ENCODE measurements at regions not wholly inside any gene's neighbourhood (a gene's known extent, or its start where the extent isn't known, plus 50 kb on each side); places are given as distances from the start of the nearest gene placed in this dataset.

DNA sequence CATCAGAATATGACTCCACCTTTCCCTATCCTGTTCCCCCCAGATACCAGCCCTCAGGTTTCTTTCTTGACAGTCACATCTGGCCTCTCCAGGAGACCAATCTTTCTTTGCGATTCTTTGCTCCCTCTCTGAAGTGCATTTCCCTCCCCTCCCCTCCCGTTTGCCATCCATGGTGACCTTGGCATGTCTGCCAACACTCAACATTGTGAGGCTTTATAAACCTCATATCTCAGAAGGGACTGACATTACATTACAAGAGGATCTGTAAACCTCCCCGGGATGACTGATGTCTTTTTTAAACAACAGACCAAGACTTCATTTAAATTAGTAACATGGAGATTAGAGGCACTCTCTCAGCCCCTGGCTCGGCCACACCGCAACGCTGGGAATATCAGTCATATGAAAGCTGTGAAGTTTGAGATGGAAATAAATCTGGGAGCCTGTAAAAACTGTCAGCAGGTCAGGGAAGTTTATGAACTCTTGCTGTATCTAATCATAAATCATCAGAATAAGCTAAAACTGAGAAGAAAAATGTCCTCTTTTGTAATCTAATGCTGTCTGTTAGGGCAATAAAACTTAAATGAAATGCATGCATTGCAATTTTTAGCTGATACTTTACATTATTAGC, 401.7 kb upstream of the PROX1 start:
- H3F3A ChIP-seq (ENCODE audit: insufficient read depth, low read length, poor library complexity, severe bottlenecking), result no peaks in the 10 kb centered on the region
- no peaks in the 10 kb centered on the region for H3K9me2 ChIP-seq (ENCODE audit: insufficient read depth, low read length)
- no peak overlapping the region for H3K27ac ChIP-seq (ENCODE audit: low read length)
- no peak overlapping the region for H3K9ac ChIP-seq (ENCODE audit: low read length)
- H3K36me3 ChIP-seq (ENCODE audit: insufficient read depth, low read length), result no peaks in the 10 kb centered on the region
- no peak overlapping the region for H2AFZ ChIP-seq (ENCODE audit: low read depth, low read length)
- no peaks in the 10 kb centered on the region for H3K79me2 ChIP-seq (replicated peaks; ENCODE audit: insufficient read depth, low read length)
- H3K4me3 ChIP-seq (ENCODE audit: low read length), result no peak overlapping the region
- no peak for TF ChIP-seq RAD21 (conservative IDR thresholded peaks at IDR 0.05)
- TF ChIP-seq, protein P1, sequence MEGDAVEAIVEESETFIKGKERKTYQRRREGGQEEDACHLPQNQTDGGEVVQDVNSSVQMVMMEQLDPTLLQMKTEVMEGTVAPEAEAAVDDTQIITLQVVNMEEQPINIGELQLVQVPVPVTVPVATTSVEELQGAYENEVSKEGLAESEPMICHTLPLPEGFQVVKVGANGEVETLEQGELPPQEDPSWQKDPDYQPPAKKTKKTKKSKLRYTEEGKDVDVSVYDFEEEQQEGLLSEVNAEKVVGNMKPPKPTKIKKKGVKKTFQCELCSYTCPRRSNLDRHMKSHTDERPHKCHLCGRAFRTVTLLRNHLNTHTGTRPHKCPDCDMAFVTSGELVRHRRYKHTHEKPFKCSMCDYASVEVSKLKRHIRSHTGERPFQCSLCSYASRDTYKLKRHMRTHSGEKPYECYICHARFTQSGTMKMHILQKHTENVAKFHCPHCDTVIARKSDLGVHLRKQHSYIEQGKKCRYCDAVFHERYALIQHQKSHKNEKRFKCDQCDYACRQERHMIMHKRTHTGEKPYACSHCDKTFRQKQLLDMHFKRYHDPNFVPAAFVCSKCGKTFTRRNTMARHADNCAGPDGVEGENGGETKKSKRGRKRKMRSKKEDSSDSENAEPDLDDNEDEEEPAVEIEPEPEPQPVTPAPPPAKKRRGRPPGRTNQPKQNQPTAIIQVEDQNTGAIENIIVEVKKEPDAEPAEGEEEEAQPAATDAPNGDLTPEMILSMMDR (IDR thresholded peaks at IDR 0.05; ENCODE audit: poor library complexity, severe bottlenecking), result no peak
- no peak for TF ChIP-seq EZH2 (IDR thresholded peaks at IDR 0.05; ENCODE audit: borderline replicate concordance, insufficient read depth, low read length, poor library complexity, severe bottlenecking)
- no peak for TF ChIP-seq POLR2AphosphoS5 (IDR thresholded peaks at IDR 0.05)
- no peak for TF ChIP-seq EP300 (conservative IDR thresholded peaks at IDR 0.05; ENCODE audit: poor library complexity, severe bottlenecking)
- TF ChIP-seq MXI1 (conservative IDR thresholded peaks at IDR 0.05; ENCODE audit: poor library complexity, severe bottlenecking), result no peak
- TF ChIP-seq, protein P2, sequence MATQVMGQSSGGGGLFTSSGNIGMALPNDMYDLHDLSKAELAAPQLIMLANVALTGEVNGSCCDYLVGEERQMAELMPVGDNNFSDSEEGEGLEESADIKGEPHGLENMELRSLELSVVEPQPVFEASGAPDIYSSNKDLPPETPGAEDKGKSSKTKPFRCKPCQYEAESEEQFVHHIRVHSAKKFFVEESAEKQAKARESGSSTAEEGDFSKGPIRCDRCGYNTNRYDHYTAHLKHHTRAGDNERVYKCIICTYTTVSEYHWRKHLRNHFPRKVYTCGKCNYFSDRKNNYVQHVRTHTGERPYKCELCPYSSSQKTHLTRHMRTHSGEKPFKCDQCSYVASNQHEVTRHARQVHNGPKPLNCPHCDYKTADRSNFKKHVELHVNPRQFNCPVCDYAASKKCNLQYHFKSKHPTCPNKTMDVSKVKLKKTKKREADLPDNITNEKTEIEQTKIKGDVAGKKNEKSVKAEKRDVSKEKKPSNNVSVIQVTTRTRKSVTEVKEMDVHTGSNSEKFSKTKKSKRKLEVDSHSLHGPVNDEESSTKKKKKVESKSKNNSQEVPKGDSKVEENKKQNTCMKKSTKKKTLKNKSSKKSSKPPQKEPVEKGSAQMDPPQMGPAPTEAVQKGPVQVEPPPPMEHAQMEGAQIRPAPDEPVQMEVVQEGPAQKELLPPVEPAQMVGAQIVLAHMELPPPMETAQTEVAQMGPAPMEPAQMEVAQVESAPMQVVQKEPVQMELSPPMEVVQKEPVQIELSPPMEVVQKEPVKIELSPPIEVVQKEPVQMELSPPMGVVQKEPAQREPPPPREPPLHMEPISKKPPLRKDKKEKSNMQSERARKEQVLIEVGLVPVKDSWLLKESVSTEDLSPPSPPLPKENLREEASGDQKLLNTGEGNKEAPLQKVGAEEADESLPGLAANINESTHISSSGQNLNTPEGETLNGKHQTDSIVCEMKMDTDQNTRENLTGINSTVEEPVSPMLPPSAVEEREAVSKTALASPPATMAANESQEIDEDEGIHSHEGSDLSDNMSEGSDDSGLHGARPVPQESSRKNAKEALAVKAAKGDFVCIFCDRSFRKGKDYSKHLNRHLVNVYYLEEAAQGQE (IDR thresholded peaks at IDR 0.05; ENCODE audit: borderline replicate concordance), result no peak
- no peak for TF ChIP-seq SMC3 (conservative IDR thresholded peaks at IDR 0.05; ENCODE audit: poor library complexity)
- no peak for TF ChIP-seq TAF1 (IDR thresholded peaks at IDR 0.05; ENCODE audit: low read depth)
- no peaks in the 10 kb centered on the region for H3K27me3 ChIP-seq (ENCODE audit: insufficient read depth, low read depth, low read length)
- no peak overlapping the region for H3K4me2 ChIP-seq (ENCODE audit: low read length)
- no peaks in the 10 kb centered on the region for H4K20me1 ChIP-seq (ENCODE audit: insufficient read depth)
- H3K9me3 ChIP-seq (ENCODE audit: low read length), result no peaks in the 10 kb centered on the region

DNA sequence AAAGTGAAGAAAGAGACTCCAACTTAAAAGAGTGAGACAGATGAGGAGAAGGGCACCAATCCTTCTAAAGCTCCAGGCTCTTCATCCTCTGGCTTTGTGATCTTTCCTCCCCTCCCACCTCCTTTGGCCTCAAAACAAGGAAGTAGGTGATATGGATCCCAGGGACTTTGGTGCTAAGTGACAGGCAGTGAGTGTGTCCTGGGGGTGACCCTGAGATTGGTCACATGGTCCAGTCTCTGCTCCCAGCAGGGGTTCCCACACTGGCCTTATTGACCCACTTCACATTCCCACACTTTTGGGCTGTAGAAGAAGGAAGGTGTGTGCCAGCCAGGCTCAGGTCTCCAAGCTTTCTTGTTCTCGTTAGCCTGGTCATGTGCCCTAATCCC, 401.2 kb upstream of the PROX1 start:
- Histone ChIP-seq H3K36me3 (ENCODE audit: insufficient read depth, low read length) (no peaks in the 10 kb centered on the region), H3K79me2 (replicated peaks; ENCODE audit: insufficient read depth, low read length) (no peaks in the 10 kb centered on the region), H2AFZ (ENCODE audit: low read depth, low read length) (no peak overlapping the region), H3F3A (ENCODE audit: insufficient read depth, low read length, poor library complexity, severe bottlenecking) (no peaks in the 10 kb centered on the region), H3K9me3 (ENCODE audit: low read length) (no peaks in the 10 kb centered on the region), H3K27ac (ENCODE audit: low read length) (no peak overlapping the region), H3K27me3 (ENCODE audit: insufficient read depth, low read depth, low read length) (no peaks in the 10 kb centered on the region), H4K20me1 (ENCODE audit: insufficient read depth) (no peaks in the 10 kb centered on the region), H3K9me2 (ENCODE audit: insufficient read depth, low read length) (no peaks in the 10 kb centered on the region), H3K9ac (ENCODE audit: low read length) (no peak overlapping the region), H3K4me2 (ENCODE audit: low read length) (no peak overlapping the region), H3K4me3 (ENCODE audit: low read length) (no peak overlapping the region)
- TF ChIP-seq MXI1 (conservative IDR thresholded peaks at IDR 0.05; ENCODE audit: poor library complexity, severe bottlenecking) (no peak), EP300 (conservative IDR thresholded peaks at IDR 0.05; ENCODE audit: poor library complexity, severe bottlenecking) (no peak), EZH2 (IDR thresholded peaks at IDR 0.05; ENCODE audit: borderline replicate concordance, insufficient read depth, low read length, poor library complexity, severe bottlenecking) (no peak), RAD21 (conservative IDR thresholded peaks at IDR 0.05) (no peak), TAF1 (IDR thresholded peaks at IDR 0.05; ENCODE audit: low read depth) (no peak), SMC3 (conservative IDR thresholded peaks at IDR 0.05; ENCODE audit: poor library complexity) (no peak), POLR2AphosphoS5 (IDR thresholded peaks at IDR 0.05) (no peak)
- TF ChIP-seq, protein P2 (IDR thresholded peaks at IDR 0.05; ENCODE audit: borderline replicate concordance), result no peak
- TF ChIP-seq, protein P1 (IDR thresholded peaks at IDR 0.05; ENCODE audit: poor library complexity, severe bottlenecking), result no peak
